ENCODE measurements at regions not wholly inside any gene's neighbourhood (a gene's known extent, or its start where the extent isn't known, plus 50 kb on each side); places are given as distances from the start of the nearest gene placed in this dataset.

DNA sequence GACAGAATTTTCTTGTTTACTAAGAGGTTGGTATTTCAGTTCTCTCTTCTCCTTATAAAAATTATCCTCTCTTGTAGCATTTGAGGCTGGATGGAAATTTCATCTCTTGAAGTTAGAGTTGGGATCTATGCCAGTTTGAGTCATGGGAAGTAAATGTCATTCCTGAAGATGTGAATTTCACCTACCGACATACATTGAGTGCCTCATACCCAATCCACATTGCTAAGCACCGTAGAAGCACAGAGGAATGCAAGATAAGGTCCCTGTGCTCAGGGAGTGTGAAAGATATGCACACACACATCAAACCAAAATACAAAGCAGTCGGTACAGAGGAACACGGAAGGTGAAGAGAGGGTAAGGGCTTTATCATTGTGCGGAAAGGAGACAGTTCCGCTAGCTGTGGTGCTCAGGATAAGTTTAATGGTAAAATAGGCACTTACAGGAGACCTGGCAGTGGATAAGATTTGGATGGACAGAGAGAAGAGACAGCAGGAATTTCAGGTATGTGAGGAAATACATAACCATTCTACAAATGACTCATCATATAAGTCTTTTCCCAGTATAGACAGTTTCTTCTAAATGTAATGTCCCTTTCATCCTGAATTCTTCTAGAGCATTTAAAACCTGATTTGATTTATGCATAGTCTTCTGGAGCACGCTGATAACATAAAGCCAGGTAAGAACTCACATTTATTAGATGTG, 205.3 kb upstream of the ST6GAL2 start:
- intact Hi-C loops (cut with DNase I; ENCODE audit: low total_unique reads), result no loop called here
- H3K4me3 ChIP-seq, result no peak overlapping the region

GRCh38 chr2:107093426-107093957, 207.5 kb upstream of the ST6GAL2 start:
- TF ChIP-seq POLR2AphosphoS5 (IDR thresholded peaks at IDR 0.05) (no peak), POLR2A (IDR thresholded peaks at IDR 0.05) (no peak), CTCF (IDR thresholded peaks at IDR 0.05) (no peak)
- no peaks in the 10 kb centered on the region for H3K27me3 ChIP-seq
- H3K4me1 ChIP-seq, result no peaks in the 10 kb centered on the region
- H3K27ac ChIP-seq, result no peak overlapping the region
- no peak for DNase-seq (ENCODE audit: low spot score in 2 of 2)
- H3K36me3 ChIP-seq, result no peaks in the 10 kb centered on the region
- no peak overlapping the region for H3K4me3 ChIP-seq
- intact Hi-C loops (cut with DNase I; ENCODE audit: low total_unique reads), result no loop called here
- H3K9me3 ChIP-seq, result no peaks in the 10 kb centered on the region

More for the DNA sequence above, 205.3 kb upstream of the ST6GAL2 start:
- TF ChIP-seq POLR2AphosphoS5 (IDR thresholded peaks at IDR 0.05) (no peak), POLR2A (IDR thresholded peaks at IDR 0.05) (no peak), CTCF (IDR thresholded peaks at IDR 0.05) (no peak)
- no peak overlapping the region for H3K27ac ChIP-seq
- no peaks in the 10 kb centered on the region for H3K9me3 ChIP-seq
- H3K36me3 ChIP-seq, result no peaks in the 10 kb centered on the region
- H3K4me1 ChIP-seq, result no peaks in the 10 kb centered on the region
- DNase-seq (ENCODE audit: low spot score in 2 of 2), result no peak
- no peaks in the 10 kb centered on the region for H3K27me3 ChIP-seq

DNA sequence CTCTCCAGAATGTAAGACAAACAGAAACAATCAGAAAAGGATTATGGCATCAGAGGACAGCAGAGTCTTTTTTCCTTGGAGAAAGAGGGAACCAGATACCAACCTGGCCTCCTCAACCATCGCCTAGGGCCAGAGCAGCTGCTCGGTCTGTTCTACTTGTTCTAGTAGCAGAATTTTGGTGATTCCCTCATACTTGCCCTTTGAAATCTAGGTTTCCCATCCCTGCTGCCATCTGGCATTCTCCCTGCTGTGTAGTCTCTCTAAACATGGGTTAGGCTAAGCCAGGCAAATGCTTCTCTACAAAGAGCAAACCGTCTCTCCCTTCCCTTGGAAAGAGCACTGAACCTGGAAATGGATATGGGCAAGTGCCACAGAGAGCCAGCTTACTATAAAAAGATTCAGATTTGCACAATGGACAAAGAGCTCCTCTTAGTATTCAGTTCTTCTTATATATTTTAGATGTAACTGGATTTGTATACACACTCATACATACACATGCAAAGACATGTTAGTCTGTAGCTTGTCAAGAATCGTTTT, 208.6 kb upstream of the ST6GAL2 start:
- H3K27ac ChIP-seq, result no peak overlapping the region
- H3K27me3 ChIP-seq, result no peaks in the 10 kb centered on the region
- DNase-seq (ENCODE audit: low spot score in 2 of 2), result no peak
- no peaks in the 10 kb centered on the region for H3K4me1 ChIP-seq
- no peak for TF ChIP-seq CTCF (IDR thresholded peaks at IDR 0.05)
- TF ChIP-seq POLR2A (IDR thresholded peaks at IDR 0.05), result no peak
- TF ChIP-seq POLR2AphosphoS5 (IDR thresholded peaks at IDR 0.05), result no peak
- intact Hi-C loops (cut with DNase I; ENCODE audit: low total_unique reads), result no loop called here
- no peak overlapping the region for H3K4me3 ChIP-seq
- no peaks in the 10 kb centered on the region for H3K36me3 ChIP-seq
- no peaks in the 10 kb centered on the region for H3K9me3 ChIP-seq

DNA sequence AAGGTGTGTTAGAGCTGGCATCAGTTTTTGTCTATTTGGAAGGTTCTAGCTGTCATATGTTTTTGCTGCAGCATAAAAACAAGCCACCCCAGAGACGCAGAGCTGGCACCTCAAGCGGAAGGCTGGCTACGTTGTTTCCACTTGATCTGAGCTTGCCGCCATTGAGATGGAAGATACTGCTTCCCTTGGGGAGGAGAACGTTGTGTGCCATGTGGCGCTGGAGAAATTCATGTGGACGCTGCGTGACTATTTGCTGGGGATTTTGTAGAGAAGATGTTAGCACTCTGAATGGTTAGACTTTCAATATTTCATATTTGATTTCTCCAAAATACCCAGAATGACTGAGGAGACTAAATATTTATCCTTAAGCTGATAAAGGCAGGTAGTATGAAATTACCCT, 216.2 kb upstream of the ST6GAL2 start:
- no peak for TF ChIP-seq CTCF (IDR thresholded peaks at IDR 0.05)
- TF ChIP-seq POLR2AphosphoS5 (IDR thresholded peaks at IDR 0.05), result no peak
- no peak for TF ChIP-seq POLR2A (IDR thresholded peaks at IDR 0.05)
- intact Hi-C loops (cut with DNase I; ENCODE audit: low total_unique reads), result no loop called here
- no peaks in the 10 kb centered on the region for H3K36me3 ChIP-seq

GRCh38 chr2:107107351-107107750, 221.4 kb upstream of the ST6GAL2 start:
- DNase-seq (ENCODE audit: low spot score in 2 of 2), result no peak
- no peak overlapping the region for H3K27ac ChIP-seq
- no peak overlapping the region for H3K4me3 ChIP-seq
- TF ChIP-seq CTCF (IDR thresholded peaks at IDR 0.05), result no peak
- TF ChIP-seq POLR2AphosphoS5 (IDR thresholded peaks at IDR 0.05), result no peak
- TF ChIP-seq POLR2A (IDR thresholded peaks at IDR 0.05), result no peak
- no peaks in the 10 kb centered on the region for H3K27me3 ChIP-seq
- intact Hi-C loops (cut with DNase I; ENCODE audit: low total_unique reads), result no loop called here
- no peaks in the 10 kb centered on the region for H3K4me1 ChIP-seq
- peaks cover 0 to 17% of the 10 kb centered on the region in 2 donors for H3K9me3 ChIP-seq
- H3K36me3 ChIP-seq, result no peaks in the 10 kb centered on the region

More for the DNA sequence above, 216.2 kb upstream of the ST6GAL2 start:
- H3K4me1 ChIP-seq, result no peaks in the 10 kb centered on the region
- H3K9me3 ChIP-seq, result peaks cover 0 to 17% of the 10 kb centered on the region in 2 donors
- no peaks in the 10 kb centered on the region for H3K27me3 ChIP-seq
- no peak overlapping the region for H3K4me3 ChIP-seq
- H3K27ac ChIP-seq, result no peak overlapping the region
- DNase-seq (ENCODE audit: low spot score in 2 of 2), result no peak
